GM12892 (cell line): ENCODE measurements at regions not wholly inside any gene's neighbourhood (a gene's known extent, or its start where the extent isn't known, plus 50 kb on each side); places are given as distances from the start of the nearest gene placed in this dataset.

ENCODE experiments used
- POLR2A ChIP-seq: IDR thresholded peaks from 2 replicates; pipeline ENCODE4 v1.6.1; 2011; ENCODE audit warnings: low read depth, low read length, control low read depth
- POLR2AphosphoS5 ChIP-seq: IDR thresholded peaks from 2 replicates; pipeline ENCODE4 v1.6.1; 2011; ENCODE audit warnings: low read depth, low read length, control low read depth
- TAF1 ChIP-seq: IDR thresholded peaks from 2 replicates; pipeline ENCODE4 v1.6.1; 2011; ENCODE audit warnings: low read depth, mild to moderate bottlenecking, control low read depth, low read length, borderline replicate concordance

- TF ChIP-seq POLR2AphosphoS5 (no peak), POLR2A (no peak), TAF1 (no peak)
These were observed 738.4 kb upstream of the RGS18 start for GRCh38 chr1:191419842-191420241.
